HG03103 (cell line): ENCODE measurements at regions not wholly inside any gene's neighbourhood (a gene's known extent, or its start where the extent isn't known, plus 50 kb on each side); places are given as distances from the start of the nearest gene placed in this dataset.
"Not testable (repeated sequence)": the region's sequence is repeated elsewhere in the genome, so short reads cannot be mapped to it uniquely, and the experiment has no call there.

ENCODE experiments used
- ATAC-seq: cut with Tn5 transposase; IDR thresholded peaks from one replicate; pipeline ENCODE4 v1.9.1; 2021; ENCODE audit warnings: low read depth; ENCODE audit not compliant: unreplicated experiment

DNA sequence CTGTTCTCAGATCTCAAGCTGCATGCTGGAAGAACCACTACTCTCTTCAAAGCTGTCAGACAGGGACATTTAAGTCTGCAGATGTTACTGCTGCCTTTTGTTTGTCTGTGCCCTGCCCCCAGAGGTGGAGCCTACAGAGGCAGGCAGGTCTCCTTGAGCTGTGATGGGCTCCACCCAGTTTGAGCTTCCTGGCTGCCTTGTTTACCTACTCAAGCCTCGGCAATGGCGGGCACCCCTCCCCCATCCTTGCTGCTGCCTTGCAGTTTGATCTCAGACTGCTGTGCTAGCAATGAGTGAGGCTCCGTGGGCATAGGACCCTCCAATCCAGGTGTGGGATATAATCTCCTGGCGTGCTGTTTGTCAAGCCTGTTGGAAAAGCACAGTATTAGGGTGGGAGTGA is 1122.9 kb downstream of the DNAJB9 start:
- not testable (repeated sequence) for ATAC-seq

DNA sequence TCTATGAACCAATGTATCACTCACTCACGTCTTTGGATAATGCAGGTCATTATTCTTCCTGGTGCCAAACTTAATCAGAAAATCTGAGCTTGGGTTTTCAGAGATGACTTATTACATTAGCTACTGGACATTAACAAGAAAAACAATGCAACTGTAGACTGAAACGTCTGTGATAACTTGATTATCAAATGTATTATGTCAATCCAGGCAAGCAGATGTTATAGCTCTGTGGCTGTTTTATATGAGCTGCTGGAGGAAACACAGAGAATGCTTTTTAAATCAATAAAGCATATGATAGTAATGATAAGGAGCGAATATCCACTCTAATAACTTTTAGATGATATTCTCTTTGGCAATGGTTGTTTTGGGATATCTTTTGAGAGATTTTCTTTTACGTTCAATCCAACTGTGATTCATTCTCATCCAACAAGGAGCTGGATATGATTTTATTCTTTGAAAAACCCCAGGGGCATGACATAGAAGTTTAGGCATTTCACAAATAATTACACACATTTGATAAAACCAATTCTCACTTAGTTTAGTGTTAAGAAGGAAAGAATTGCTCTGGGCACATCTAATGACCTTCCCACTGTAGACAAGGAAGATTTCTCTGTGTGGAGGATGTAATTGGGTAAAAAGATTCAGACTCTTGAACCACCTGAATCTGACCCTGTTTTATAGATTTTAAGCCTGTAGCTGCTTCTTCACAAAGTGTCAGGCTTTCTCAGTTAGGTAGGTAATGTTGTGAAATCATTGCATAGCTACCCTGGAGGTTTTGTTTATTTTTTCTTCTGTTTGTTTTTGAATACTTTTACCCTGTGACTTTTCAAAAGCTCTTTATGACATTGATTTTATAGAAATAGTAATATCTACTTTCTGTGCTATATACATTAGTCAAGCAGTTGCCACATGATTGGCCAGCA is 1124.7 kb downstream of the DNAJB9 start:
- ATAC-seq, result no peak

DNA sequence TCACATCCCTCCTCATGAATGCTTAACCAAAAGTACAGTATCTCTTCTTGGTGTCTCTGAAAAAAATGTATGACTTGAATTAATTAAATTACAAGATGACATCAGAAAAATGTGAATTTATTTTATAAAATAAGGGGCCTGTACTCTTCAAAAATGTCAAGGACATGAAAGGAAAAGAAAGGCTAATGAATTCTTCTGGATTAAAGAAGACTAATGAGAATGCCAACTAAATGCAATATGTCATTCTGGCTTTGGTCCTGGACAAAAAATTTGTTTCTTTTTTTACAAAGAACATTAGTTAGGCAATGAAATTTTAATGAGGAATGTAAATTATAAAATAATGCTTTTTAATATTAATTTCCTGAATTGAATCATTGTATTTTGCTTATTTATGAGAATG is 1125.7 kb downstream of the DNAJB9 start:
- no peak for ATAC-seq

DNA sequence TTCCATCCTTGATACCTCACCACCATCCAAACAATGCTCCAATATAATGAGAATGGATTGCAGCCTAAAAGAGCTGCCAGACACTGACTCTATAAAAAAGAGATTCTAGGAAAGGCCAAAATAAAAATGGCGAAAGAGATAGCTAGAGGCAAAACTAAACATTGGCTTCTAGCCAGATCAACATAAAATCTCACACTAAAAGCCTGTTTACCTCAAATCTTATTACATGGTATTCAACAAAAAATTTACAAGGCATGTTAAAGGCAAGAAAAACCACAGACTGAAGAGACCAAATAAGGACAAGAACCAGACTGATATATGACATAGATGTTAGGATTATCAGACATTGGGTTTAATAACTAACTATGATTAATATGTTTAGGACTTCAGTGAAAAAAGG is 1127.0 kb downstream of the DNAJB9 start:
- no peak for ATAC-seq

DNA sequence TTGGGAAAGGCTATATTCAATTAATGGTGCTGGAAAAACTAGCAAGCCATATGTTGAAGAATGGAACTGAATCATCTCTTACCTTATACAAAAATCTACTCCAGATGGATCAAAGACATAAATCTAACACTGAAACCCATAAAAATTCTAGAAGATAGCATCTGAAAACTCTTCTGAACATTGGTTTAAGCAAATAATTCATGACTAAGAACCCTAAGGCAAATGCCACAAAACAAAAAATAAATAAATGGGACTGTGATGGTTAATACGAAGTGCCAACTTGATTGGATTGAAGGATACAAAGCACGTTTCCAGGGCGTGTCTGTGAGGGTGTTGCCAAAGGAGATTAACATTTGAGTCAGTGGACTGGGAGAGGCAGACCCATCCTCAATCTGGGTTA is 1130.0 kb downstream of the DNAJB9 start:
- ATAC-seq, result no peak

DNA sequence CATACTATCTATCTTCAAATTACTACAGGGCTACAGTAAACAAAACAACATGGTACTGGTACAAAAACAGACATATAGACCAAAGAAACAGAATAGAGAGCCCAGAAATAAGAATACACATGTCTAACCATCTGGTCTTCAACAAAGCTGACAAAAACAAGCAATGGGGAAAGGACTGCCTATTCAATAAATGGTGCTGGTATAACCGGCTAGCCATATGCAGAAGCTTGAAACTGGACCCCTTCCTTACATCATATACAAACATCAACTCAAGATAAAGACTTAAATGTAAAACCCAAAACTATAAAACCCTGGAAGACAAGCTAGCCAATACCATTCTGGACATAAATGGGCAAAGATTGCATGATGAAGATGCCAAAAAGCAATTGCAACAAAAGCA is 1143.7 kb downstream of the DNAJB9 start:
- no peak for ATAC-seq

DNA sequence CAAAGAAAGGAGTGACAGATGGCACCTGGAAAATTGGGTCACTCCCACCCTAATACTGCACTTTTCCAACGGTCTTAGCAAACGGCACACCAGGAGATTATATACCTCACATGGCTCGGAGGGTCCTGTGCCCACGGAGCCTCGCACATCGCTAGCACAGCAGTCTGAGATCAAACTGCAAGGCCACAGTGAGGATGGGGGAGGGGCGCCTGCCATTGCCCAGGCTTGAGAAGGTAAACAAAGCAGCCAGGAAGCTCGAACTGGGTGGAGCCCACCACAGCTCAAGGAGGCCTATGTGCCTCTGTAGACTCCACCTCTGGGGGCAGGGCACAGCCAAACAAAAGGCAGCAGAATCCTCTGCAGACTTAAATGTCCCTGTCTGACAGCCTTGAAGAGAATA is 1149.7 kb downstream of the DNAJB9 start:
- ATAC-seq, result not testable (repeated sequence)

DNA sequence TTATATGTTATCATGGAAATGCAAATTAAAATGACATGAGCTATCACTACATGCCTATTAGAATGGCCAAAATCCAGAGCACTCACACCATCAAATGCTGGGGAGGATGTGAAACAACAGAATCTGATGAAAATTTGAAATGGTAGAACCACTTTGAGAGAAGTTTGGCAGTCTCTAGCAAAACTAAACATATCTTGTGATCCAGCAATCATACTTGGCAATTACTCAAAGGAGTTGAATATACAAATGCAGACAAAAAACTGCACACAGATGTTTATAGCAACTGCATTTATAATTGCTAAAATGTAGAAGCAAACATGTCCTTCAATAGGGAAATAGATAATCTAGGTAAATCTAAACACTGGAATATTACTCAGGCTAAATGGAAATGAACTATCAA is 1164.9 kb downstream of the DNAJB9 start:
- ATAC-seq, result no peak

DNA sequence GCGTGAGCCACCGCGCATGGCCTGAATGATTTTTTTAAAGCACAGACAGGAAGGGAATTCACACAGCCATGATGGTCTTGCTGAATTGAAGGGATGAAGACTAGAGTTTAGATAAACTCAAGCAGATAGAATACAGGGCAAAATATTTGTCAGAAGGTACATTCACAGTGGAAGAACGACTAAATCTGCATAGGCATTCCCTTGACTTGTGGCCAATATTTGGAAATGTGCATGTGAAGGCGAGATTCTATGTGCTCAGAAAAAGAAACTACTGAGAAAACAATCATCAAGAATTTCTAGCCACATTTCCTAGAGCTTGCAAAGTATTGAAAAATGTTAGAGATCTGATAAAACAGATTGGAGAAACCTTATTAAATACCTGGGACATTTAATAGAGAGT is 1166.2 kb downstream of the DNAJB9 start:
- no peak for ATAC-seq

DNA sequence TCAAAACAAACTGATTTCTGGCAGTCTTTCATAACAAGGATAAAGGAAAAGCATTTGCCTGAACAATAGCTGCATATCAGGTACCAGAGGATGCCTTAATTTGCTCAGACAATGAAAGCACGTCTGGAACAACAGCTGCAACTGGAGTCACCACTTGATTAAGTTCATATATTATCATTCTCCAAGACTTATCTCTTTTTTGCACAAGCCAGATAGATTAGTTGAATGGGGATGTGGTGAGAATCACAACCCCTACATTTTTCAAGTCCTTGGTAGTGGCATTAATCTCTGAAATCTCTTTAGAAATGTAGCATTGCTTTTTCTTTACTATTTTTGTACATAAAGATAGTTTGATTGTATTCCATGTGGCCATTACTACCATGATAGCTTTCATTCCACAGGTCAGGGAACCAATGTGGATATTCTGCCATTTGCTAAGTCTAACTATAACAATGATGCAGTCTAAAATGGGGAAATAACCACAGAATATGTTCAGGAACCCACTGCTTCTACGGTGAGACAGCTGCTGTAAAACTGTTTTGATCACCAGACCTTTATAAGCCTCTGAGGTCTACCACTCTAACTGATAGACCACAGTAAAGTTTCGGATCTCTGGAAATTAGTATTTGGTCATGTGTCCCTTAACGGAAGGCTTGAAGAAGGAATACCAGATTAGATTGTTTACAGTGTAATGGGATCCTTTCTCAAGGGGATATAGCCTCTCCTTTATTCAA is 1176.2 kb downstream of the DNAJB9 start:
- ATAC-seq, result no peak

DNA sequence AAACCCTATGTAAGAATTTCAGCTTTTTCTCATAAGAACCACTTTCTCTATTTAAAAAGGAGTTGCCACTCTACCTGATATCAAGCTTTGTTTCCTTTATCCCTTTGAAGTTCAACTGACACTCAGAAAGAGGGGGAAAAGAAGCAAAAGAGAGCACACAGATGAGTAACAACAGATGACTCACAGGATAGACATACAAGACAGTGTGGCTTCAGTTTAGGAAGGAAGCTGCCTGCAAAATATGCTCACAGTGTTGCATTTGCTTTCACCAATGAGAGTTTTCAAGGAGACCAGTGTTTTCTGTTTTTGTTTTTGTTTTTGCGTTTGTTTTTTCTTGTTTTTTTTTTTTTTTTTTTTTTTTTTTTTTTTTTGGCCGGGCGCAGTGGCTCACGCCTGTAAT is 1181.6 kb downstream of the DNAJB9 start:
- ATAC-seq, result no peak

DNA sequence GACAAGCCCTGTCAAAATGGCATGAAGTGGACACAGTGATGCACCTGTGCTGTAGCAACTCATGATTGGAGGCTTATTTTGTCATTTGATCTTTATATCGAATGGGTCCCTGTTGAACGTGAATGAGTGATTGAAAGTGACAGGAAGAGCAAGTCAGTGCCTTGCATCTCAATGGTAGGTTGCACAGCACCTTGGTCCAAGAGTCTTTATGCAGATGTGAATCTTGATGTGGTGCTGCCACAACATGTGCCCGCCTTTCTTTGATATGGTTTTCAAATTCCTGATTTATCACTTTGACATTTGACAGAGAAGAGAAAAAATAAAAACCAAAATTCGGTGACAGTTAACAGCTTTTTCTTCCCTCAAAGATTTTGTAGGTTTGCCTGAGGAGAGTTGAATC is 1182.4 kb downstream of the DNAJB9 start:
- ATAC-seq, result no peak

DNA sequence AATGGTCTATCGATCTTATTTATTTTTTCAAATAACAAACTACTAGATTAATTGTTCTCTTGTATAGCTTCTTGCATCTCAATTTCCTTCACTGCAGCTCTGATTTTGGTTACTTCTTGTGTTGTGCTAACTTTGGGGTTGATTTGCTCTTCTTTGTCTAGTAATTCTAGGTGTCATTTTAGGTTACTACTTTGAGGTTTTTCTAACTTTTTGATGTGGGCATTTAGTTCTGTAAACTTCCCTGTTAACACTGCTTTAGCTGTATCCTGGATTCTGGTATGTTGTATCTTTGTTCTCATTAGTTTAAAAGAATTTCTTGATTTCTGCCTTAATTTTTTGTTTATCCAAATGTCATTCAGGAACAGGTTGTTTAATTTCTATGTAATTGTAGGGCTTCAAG is 1188.0 kb downstream of the DNAJB9 start:
- ATAC-seq, result no peak

DNA sequence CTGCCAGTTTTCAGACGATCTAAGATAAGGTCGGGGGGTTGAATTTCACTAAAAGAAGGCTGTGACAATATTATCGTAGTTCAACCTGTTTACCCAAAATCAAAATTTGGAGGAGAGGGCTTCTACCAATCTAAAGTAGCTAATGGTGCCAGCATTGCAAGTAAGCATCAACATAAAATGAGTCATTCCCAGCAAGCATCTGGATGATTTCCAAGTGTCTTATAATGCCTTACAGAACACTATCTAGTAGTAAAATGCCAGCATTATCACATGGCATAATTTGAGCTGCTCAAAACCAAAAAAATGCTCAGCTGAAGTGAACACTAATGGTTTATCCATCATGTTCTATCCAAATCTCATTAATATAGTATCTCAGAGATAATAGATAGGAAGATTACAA is 1193.9 kb downstream of the DNAJB9 start:
- no peak for ATAC-seq

DNA sequence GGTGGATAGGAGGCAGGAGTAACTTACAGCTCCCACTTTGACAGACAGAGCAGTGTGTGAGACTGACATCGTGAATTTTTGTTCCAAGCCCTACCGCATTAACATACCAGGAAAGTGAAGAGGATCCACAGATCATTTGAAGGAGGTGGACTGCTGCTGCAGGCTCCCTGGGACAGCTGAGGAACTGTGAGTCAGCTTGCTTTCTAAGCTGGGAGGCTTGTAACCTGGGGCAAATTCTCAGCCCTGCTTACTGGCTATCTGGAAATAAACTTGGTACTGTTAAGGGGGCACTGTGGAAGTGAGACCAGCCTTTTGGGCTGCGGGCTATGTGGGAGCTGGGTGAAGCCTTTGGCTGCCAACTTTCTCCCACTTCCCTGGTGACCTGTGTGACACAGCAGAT is 1202.5 kb downstream of the DNAJB9 start:
- ATAC-seq, result no peak

DNA sequence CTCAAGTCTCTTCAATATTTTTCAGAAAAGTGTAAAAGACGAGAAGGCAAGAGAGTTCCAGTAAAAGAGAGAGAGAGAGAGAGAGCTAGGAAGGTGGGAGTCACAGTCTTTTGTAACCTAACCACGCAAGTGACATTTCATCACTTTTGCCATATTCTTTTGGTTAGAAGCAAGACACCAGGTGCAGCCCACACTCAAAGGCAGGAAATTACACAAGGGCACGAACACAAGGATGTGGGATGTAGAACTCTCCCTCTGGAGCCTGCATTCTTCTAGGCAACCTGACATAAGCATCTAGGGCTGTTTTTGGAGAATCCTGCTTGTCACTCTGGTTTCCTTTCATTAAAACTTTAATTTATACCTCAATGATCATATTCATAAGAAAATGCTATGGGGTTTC is 1213.1 kb downstream of the DNAJB9 start:
- no peak for ATAC-seq

DNA sequence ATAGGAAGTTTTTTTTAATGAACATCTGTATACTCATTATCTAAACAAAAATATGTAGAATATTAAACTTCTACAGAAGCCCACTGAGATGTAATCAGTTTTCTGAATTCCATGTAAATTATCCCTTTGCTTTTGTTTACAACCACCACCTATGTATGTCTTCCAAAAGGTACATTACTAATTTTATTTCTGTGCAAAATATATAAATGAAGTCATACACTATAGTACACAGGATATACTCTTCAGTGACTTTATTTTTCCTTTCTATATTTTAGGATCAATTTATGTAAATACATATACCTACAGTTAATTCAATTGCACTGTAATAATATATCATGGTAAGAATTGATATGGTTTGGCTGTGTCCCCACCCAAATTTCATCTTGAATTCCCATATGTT is 1236.9 kb downstream of the DNAJB9 start:
- ATAC-seq, result no peak

DNA sequence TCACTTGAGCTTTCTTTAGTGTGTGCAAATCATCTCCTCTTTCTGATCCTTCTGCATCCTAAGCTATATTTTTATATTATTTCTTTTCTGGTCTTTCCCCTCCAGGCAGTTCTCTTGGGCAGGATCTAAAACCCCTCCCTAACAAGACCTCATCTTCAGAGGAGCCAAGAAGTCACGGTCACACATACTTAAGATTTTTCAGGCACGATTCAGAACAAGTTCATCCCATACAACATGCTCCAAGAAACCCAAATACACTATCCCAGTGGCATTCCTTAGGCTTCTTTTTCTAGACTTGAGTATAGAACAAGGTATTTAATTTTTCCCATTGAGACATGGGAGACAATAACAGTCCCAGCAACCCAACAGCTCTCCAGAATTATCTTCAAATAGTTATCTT is 1251.5 kb downstream of the DNAJB9 start:
- no peak for ATAC-seq

DNA sequence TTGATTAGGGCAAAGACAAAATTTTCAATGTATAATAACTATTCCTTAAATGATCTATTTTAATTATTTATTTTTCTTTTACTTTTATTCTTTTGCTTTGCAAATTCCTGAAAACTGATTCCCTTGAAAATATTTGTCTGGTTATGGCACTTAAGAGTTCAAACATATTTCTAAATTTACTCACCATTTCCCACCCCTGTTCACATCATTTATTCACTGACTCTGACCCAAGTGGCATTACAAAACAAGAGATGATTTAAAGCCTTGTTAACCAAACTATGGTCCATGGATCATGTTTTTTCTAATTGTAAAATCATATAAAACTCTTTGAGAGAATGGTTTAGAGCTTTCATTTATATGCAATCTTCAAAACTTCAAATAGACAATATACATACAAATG is 1256.1 kb upstream of the LRRN3 start:
- ATAC-seq, result no peak

DNA sequence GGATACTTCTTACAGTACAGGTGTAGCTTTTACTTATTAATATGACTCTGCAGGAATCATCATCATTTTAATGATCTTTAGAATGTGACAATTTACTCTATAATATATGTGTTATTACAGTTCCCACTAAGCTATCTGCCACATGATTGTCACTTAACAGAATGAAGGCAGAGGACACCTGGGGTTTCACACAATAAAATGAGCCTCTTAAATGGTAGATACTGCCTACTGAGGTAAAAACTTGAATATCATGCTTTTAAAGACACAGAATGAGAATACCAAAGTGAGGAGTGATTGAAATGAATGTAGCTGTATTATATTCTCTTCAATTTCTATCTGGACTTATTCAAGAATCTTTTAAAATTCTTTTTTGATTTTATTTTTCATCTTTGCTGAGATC is 1255.3 kb upstream of the LRRN3 start:
- no peak for ATAC-seq

DNA sequence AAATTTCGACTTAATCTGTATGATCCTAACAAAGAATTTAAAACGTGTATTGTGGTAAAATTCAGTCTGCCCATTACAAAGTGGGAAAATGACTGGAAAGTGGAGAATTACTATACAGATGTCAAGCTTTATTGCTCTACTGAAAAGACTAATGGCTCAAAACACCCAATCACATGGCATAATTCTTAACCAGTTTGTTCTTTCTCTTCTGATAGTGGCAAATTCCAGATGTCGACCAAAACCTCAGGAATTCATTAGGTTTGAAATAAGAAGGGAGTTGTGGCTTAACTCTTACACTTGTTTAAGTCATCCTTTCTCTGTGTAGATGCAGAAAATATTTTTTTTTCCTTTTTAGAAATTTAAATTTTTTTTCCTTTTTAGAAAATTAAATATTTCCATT is 1254.9 kb upstream of the LRRN3 start:
- ATAC-seq, result no peak

DNA sequence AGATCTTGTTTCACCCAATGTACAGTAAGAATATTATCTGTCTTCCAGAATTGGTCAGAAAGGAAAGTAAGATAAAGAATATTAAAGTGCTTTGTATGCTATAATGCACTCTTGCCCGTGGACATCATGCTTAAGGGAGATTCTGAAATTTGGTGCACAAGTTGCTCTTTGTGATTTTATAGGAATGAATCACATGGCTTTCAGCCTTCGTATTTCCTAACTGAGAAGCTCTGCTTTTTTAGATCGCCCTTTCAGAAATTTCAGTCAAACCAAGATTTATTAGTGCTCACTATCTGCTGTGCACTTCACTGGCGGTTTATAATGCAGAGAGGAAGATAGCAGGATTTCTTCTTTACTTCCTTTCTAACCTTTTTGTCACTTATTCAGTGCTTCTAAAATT is 1248.5 kb upstream of the LRRN3 start:
- ATAC-seq, result no peak
